ENCODE measurements at regions not wholly inside any gene's neighbourhood (a gene's known extent, or its start where the extent isn't known, plus 50 kb on each side); places are given as distances from the start of the nearest gene placed in this dataset.

DNA sequence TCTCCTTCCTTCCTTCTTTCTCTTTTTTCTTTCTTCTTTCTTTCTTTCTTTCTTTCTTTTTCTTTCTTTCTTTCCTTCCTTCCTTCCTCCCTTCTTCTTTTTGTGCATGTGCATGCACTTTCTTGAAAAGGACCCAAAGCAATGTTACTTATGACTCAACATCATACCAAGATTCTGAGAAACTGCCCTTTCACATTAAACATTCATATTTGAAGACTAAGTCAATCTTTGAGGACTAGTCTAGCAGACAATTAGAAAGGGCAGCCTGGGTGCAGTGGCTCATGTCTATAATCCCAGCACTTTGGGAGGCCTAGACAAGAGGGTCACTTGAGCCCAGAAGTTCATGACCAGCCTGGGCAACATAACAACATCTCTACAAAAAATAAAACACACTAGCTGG, 212.8 kb upstream of the KITLG start:
- peaks cover 0 to 8% (median 0%) of the 10 kb centered on the region in 3 donors for H3K9me3 ChIP-seq
- no peak for TF ChIP-seq POLR2A (IDR thresholded peaks at IDR 0.05)
- TF ChIP-seq EP300 (IDR thresholded peaks at IDR 0.05) = no peak
- no peak for TF ChIP-seq POLR2AphosphoS5 (IDR thresholded peaks at IDR 0.05)
- TF ChIP-seq, protein P1, sequence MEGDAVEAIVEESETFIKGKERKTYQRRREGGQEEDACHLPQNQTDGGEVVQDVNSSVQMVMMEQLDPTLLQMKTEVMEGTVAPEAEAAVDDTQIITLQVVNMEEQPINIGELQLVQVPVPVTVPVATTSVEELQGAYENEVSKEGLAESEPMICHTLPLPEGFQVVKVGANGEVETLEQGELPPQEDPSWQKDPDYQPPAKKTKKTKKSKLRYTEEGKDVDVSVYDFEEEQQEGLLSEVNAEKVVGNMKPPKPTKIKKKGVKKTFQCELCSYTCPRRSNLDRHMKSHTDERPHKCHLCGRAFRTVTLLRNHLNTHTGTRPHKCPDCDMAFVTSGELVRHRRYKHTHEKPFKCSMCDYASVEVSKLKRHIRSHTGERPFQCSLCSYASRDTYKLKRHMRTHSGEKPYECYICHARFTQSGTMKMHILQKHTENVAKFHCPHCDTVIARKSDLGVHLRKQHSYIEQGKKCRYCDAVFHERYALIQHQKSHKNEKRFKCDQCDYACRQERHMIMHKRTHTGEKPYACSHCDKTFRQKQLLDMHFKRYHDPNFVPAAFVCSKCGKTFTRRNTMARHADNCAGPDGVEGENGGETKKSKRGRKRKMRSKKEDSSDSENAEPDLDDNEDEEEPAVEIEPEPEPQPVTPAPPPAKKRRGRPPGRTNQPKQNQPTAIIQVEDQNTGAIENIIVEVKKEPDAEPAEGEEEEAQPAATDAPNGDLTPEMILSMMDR (IDR thresholded peaks at IDR 0.05) = no peak
- no peak for ATAC-seq
- H3K27me3 ChIP-seq = no peaks in the 10 kb centered on the region
- no peaks in the 10 kb centered on the region for H3K4me1 ChIP-seq
- H3K27ac ChIP-seq = no peak overlapping the region
- H3K4me3 ChIP-seq = no peak overlapping the region
- no peaks in the 10 kb centered on the region for H3K36me3 ChIP-seq

DNA sequence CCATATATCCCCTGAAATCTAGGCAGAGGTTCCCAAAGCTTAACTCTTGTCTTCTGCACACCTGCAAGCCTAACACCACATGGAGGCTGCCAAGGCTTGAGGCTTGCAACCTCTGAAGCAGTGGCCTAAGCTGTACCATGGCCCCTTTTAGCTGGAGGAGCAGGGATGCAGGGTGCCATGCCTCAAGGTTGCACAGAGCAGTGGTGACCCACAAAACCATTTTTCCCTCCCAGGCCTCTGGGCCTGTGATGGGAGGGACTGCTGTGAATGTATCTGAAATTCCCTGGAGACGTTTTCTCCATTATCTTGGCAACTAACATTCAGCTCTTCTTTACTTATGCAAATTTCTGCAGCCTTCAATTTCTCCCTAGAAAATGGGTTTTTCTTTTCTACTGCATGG, 210.0 kb upstream of the KITLG start:
- no peaks in the 10 kb centered on the region for H3K27me3 ChIP-seq
- no peaks in the 10 kb centered on the region for H3K36me3 ChIP-seq
- TF ChIP-seq, protein P1 (IDR thresholded peaks at IDR 0.05) = no peak
- TF ChIP-seq EP300 (IDR thresholded peaks at IDR 0.05) (no peak), POLR2A (IDR thresholded peaks at IDR 0.05) (no peak), POLR2AphosphoS5 (IDR thresholded peaks at IDR 0.05) (no peak)
- H3K27ac ChIP-seq = no peak overlapping the region
- ATAC-seq = no peak
- H3K4me3 ChIP-seq = no peak overlapping the region
- peaks cover 0 to 8% (median 0%) of the 10 kb centered on the region in 3 donors for H3K9me3 ChIP-seq
- WGBS, 2 donors (ENCODE audit: low coverage in 1 of 2) = 55 to 81% methylated on average over 1 of the region's 1 CpG
- no peaks in the 10 kb centered on the region for H3K4me1 ChIP-seq

- no peak for ATAC-seq
- Histone ChIP-seq H3K27ac (no peak overlapping the region), H3K4me3 (no peak overlapping the region), H3K4me1 (no peaks in the 10 kb centered on the region), H3K36me3 (no peaks in the 10 kb centered on the region), H3K9me3 (no peaks in the 10 kb centered on the region), H3K27me3 (no peaks in the 10 kb centered on the region)
- 55 to 82% methylated on average over 1 of the region's 1 CpG for WGBS, 2 donors (ENCODE audit: low coverage in 1 of 2)
- TF ChIP-seq, protein P1 (IDR thresholded peaks at IDR 0.05) = no peak
- no peak for TF ChIP-seq EP300 (IDR thresholded peaks at IDR 0.05)
- no peak for TF ChIP-seq POLR2AphosphoS5 (IDR thresholded peaks at IDR 0.05)
- TF ChIP-seq POLR2A (IDR thresholded peaks at IDR 0.05) = no peak
Measured at GRCh38 chr12:88784166-88784565, 203.9 kb upstream of the KITLG start.

DNA sequence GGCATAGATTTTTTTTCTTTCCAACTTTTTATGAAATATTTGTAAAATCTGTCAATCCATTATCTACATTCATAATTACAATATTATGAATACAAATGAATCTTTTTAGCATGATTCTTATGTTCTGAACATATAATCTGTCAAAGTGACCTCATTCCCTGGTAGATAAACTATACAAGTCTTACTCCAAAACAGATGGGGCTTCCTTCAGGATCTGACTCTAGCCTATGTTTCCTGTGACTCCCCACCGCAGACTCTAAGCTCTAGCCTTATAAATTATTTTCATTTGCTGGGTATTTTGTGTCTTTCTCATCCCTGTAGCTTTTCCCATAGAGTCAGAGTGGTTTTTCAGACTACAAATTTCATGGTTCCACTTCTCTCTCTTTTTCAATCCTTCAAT, 202.1 kb upstream of the KITLG start:
- no peak for ATAC-seq
- Histone ChIP-seq H3K27ac (no peak overlapping the region), H3K4me1 (no peaks in the 10 kb centered on the region), H3K4me3 (no peak overlapping the region), H3K27me3 (no peaks in the 10 kb centered on the region), H3K9me3 (no peaks in the 10 kb centered on the region), H3K36me3 (no peaks in the 10 kb centered on the region)
- TF ChIP-seq EP300 (IDR thresholded peaks at IDR 0.05) = no peak
- no peak for TF ChIP-seq POLR2A (IDR thresholded peaks at IDR 0.05)
- no peak for TF ChIP-seq POLR2AphosphoS5 (IDR thresholded peaks at IDR 0.05)
- TF ChIP-seq, protein P1 (IDR thresholded peaks at IDR 0.05) = no peak
- 46 to 90% methylated on average over 1 of the region's 1 CpG for WGBS, 2 donors (ENCODE audit: low coverage in 1 of 2)

DNA sequence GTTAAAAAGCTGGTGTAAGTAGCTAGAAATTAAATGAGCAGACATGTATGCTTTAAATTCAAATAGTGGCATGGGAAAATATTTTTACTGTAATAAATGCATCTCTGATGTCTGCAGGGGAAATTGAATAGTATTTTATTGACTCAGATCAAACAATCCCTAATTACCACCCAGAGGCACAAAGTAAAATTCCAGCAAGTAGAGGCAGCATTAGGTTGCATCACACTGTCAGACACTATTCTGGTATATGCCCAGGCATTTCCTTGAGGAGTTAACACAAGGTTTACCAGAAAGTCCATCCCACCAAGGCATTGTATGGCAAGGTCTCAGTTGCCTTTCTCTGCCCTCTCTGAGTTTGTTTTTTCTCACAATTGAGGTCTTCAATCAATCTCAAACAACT, 201.6 kb upstream of the KITLG start:
- TF ChIP-seq EP300 (IDR thresholded peaks at IDR 0.05) (no peak), POLR2AphosphoS5 (IDR thresholded peaks at IDR 0.05) (no peak), POLR2A (IDR thresholded peaks at IDR 0.05) (no peak)
- TF ChIP-seq, protein P1 (IDR thresholded peaks at IDR 0.05) = no peak

More for the DNA sequence above, 201.6 kb upstream of the KITLG start:
- H3K27ac ChIP-seq = no peak overlapping the region
- H3K4me1 ChIP-seq = no peaks in the 10 kb centered on the region
- no peak overlapping the region for H3K4me3 ChIP-seq
- H3K27me3 ChIP-seq = no peaks in the 10 kb centered on the region
- H3K9me3 ChIP-seq = no peaks in the 10 kb centered on the region
- H3K36me3 ChIP-seq = no peaks in the 10 kb centered on the region
- no peak for ATAC-seq

Measured in gastroesophageal sphincter (tissue), 4 donors.